HG02973 (cell line): ENCODE measurements at regions not wholly inside any gene's neighbourhood (a gene's known extent, or its start where the extent isn't known, plus 50 kb on each side); places are given as distances from the start of the nearest gene placed in this dataset.
"Not testable (repeated sequence)": the region's sequence is repeated elsewhere in the genome, so short reads cannot be mapped to it uniquely, and the experiment has no call there.

Experiments
- ATAC-seq: cut with Tn5 transposase; IDR thresholded peaks from one replicate; pipeline ENCODE4 v1.9.1; 2021; ENCODE audit warnings: moderate library complexity; ENCODE audit not compliant: unreplicated experiment

DNA sequence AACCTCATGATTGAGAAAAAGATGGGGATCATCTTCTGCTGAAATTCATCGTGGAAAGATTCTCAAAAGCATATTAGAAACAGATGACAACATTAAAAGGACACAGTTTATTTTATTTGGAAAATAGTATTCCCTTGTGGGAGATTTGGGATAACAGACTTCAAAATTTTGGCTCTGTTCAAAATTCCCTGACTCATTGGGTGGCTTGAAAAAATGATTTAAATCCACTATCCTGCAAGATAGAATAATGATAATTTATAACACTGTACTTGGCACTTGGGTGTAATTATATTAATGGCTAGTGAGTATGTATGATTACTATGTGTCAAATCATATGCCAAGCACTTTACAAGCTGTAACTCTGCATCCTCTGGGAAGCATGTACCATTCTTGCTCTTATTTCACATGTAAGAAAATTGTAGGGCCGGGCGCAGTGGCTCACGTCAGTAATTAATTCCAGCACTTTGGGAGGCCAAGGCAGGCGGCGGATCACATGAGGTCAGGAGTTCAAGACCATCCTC, 128.8 kb downstream of the LMNTD1 start:
- ATAC-seq, result no peak

DNA sequence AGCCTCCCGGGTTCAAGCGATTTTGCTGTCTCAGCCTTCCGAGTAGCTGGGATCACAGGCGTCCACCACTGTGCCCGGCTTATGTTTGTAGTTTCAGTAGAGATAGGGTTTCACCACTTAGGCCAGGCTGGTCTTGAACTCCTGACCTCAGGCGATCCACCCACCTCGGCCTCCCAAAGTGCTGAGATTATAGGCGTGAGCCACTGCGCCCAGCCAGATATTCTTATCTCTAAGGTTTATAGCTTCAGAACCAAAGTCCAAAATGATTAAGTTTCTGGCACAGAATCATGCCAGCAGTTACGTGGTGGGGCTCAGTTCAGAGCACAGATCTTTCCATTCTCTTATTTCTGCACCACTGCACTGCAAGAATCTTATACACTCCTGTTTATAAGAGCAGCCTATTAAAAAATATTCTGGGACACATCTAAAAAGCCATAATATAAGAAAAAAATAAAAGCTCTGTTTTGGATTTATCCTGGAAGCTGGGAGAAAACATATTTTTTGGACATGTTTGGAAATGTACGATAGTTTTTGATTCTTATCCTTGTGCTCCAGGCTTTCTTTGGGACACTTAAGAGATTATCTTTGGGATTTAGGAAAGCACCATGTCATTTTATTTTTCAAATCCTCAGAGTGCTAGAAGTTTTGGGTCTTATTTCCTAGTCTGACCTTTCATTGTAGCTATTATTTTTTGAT, 129.6 kb downstream of the LMNTD1 start:
- no peak for ATAC-seq

DNA sequence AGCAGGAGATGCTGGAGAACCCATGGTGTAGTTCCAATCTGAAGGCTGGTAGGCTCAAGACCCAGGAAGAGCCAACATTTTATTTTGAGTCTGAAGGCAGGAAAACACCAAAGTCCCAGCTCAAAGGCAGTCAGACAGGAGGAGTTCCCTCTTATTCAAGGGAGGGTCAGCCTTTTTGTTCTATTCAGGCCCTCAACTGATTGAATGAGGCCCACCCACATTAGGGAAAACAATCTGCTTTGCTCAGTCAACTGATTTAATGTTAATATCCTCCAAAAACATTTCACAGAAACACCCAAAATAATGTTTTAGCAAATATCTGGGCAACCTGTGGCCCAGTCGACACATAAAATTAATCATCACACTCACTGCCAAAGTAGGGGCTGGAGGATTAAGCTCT, 130.8 kb downstream of the LMNTD1 start:
- ATAC-seq, result no peak

DNA sequence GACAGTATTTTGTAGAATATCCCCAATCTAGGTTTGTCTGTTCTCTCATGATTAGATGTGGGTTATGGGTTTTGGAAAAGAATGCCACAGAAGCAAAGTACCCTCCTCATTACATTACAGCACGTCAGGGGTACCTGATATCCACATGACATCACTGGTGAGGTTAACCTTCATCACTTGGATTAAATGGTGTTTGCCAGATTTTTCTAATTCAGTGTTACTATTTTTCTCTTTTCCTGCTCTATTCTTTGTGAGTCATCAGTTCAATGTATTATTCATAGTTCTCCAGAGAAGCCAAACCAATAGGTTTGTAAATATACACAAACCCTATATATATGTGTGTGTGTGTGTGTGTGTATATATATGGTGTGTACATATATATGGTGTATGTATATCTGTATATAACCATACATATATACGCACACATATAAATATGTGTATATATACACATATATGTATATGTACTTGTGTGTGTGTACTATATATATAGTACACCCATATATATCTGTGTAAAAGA, 131.4 kb downstream of the LMNTD1 start:
- ATAC-seq, result no peak

DNA sequence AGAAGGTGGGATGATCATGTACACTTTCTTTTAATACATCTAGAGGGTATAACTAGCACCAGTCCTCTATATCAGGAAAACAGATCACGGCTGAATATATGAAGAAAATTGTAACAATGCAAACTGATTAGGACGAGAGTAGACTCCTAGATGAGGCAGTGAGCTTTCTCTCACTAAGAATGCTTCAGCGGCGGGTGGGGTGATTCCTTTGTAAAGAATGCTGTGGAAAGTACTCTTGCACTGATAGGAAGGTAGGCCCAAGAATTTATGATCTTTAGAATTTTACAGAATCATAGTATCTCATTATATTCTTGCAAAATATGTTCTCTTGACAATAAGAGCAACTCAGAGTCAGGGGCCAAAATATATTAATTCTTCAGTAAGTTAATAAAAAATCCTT, 133.0 kb downstream of the LMNTD1 start:
- no peak for ATAC-seq

DNA sequence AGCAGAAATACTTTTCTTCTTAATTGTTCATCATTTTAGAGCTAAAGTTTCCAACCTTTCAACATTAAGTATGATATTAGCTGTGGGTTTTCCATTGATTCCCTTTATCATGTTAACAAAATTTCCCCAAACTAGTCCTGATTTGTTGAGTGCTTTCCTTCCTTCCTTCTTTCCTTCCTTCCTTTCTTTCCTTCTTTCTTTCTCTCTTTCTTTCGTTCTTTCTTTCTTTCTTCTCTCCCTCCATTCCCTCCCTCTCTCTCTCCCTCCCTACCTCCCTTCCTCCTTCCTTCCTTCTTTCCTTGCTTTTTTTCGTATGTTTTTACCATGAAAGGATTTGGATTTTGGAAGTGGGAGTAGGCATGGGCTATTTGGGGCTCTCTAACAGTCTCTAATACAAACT, 133.5 kb downstream of the LMNTD1 start:
- ATAC-seq, result no peak

DNA sequence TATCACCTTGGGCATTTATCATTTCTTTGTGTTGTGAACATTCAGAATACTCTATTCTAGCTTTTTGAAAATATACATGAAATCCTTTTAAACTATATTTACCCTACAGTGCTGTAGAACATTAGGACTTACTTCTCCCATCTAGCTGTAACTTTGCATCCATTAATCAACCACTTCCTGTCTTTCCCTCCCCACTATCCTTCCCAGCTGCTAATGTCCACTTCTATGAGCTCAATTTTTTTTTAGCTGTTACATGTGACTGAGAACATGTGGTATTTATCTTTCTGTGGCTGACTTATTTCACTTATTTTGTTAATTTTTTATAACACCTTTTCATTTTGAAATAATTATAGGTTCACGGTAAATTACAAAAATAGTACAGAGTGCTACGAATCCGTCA, 136.0 kb downstream of the LMNTD1 start:
- no peak for ATAC-seq

DNA sequence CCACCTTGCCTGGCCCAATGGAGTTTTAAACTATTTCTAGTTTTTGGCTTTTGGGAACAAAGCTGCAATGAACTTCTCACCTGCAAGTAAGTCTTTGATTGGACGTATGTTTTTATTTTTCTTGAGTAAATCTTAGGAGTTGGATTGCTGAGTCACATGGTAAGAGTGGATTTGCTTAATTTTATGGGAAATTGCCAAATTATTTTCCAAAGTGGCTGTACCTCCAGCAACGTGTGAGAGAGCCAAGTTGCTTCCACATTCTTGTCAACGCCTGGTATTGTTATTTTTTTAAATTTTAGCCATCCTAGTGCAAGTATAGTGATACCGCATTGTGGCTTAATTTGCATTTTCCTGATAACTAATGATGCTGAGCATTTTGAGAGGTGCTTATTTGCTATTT, 136.6 kb downstream of the LMNTD1 start:
- ATAC-seq, result no peak

DNA sequence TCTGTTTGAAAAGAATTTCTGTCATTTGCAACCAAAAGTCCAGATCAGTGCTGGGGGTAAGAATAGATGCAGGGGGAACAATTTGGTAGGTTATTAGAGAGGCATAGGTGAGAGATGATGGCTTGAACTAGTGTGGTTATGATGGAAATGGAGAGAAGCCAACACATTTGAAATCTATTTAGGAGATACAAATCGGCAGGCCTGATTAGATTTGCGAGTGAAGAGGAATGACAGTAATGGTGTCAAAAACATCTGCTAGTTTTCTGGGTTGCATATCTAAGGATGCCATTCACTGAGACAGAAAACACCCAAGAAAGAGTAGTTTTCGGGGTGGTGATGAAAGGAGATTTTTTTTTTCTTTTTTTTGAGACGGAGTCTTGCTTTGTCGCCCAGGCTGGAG, 138.1 kb downstream of the LMNTD1 start:
- no peak for ATAC-seq

DNA sequence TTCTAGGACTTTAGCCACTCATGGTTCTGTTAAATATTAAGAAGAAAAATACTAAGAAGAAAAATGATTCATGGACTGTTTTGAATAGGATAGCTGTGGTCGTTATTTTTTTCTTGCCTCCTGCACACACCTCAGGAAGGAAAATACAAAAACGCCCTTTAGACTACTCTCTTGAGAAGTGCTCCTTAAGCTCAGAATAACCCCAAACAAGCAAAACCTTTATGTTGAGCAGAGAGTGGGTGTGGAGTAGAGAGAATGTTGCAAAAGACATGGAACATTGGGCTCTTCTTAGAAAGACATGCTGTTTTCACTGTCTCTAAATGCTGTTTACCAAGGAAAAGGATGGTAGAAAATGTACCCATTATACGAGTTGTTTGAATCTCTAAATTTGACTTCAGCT, 140.3 kb downstream of the LMNTD1 start:
- no peak for ATAC-seq

DNA sequence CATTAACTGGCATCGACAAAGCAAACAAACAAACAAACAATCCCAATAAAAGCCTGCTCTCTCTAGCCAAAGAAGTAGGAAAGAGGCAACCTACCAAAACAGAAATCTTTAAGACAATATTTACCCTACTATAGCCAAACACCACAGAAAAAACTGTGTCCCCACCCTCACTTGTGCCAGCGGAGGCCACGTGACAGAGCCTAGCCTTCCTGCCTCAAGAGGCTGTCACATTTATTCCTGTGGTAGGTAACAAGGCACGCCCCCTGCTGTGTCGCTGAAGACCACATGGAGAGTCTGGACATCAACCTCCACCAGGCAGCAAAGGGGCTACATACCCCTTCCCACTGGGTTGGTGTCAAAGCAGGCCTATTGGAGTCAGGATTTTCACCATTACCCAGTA, 148.1 kb downstream of the LMNTD1 start:
- ATAC-seq, result no peak

DNA sequence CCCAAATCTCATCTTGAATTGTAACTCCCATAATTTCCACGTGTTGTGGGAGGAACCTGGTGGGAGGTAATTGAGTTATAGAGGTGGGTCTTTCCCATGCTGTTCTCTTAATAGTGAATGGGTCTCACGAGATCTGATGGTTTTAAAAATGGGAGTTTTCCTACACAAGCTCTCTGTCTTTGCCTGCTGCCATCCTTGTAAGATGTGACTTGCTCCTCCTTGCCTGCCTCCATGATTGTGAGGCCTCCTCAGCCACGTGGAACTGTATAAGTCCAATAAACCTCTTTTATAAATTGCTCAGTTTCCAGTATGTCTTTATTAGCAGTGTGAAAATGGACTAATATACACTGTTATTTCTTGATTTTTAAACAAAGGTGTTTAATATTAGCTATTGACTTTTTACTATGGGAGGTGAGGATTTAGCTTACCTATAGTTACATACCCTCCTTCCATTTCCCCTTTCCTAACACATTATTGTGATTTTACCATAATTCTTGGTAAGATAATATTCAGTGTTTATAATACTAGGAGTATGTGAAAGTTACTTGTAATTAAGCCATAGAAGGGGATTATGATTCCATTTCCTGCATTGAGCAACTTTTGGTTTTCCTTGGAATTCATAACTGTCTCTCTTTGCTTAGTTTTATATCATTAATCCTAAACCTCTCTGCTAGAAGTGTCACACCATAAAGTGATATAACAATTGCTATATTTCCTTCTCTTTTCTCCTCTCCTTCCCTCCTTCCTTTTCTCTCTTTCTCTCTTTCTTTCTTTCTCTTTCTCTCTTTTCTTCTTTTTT, 151.0 kb upstream of the KRAS start:
- no peak for ATAC-seq

DNA sequence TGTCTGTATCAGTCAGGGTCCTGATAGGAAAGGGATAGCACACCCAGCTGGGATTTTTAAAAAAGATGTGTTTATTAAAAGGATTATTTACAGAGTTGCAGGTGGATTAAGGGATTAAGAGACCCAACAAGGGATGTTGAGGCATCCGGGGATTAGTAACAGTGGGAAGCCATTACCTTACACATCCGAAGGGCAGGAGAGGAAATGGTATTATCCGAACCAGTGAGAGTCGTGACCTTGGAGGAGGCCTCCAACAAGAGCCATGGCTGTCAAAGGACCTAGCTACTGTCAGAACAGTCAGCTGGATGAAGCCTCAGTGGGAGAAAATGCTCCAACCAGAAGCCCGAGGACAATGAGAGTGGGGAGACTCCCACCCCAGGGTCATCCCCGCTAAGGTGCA, 146.3 kb upstream of the KRAS start:
- ATAC-seq, result no peak

DNA sequence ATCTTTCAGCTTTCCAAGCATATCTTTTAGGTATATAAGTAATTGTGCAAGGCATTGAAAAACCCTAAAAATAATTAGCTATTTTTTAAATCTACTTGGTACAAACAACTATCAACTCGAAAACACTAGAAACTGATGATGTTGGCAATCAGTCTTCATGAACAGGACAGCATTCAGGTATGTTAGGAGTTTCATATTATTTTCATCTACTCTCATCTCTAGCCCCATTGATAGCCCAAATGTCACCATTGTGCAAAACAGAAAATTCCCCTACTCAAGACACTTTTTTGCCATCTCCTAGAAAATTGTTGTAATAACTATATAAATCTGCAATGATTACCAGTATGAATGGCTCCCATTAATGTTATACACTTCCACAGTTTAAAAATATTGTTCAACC, 144.5 kb upstream of the KRAS start:
- ATAC-seq, result no peak

DNA sequence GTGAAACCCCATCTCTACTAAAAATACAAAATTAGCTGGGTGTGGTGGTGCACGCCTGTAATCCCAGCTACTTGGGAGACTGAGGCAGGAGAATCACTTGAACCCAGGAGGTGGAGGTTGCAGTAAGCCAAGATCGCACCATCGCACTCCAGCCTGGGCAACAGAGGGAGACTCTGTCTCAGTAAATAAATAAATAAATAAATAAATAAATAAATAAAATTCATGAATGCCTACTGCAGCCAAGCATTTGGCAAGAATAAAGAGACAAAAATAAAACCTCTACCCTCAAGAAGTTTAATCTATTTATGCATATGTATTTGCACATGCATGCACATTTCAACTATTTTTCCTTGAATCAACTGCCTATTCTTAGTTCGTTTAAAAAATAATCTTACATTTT, 144.0 kb upstream of the KRAS start:
- ATAC-seq, result not testable (repeated sequence)

DNA sequence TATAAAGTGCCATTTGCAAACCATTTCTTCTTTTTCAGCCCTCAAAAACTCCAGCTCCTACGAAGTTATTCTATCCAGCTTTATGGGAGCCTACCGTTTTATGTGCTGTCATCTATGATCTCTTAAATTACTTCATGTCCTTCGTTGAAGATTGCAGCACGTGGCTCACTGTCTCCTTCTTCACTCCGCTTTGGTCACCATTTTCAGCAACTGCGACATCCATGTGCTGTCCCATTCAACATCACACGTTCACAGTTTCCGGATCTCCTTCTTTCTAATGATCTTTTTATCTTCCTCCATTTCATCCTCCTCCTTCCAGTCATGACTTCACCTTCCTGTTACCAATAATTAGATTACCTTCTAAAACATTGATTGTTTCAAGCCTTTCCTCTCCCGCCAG, 143.3 kb upstream of the KRAS start:
- ATAC-seq, result no peak

DNA sequence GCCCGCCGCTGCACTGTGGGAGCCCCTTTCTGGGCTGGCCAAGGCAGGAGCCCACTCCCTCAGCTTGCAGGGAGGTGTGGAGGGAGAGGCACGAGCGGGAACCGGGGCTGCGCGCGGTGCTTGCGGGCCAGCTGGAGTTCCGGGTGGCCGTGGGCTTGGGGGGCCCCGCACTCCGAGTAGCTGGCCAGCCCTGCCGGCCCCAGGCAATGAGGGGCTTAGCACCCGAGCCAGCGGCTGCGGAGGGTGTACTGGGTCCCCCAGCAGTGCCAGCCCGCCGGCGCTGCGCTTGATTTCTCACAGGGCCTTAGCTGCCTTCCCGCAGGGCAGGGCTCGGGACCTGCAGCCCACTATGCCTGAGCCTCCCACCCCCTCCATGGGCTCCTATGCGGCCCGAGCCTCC, 140.6 kb upstream of the KRAS start:
- not testable (repeated sequence) for ATAC-seq

DNA sequence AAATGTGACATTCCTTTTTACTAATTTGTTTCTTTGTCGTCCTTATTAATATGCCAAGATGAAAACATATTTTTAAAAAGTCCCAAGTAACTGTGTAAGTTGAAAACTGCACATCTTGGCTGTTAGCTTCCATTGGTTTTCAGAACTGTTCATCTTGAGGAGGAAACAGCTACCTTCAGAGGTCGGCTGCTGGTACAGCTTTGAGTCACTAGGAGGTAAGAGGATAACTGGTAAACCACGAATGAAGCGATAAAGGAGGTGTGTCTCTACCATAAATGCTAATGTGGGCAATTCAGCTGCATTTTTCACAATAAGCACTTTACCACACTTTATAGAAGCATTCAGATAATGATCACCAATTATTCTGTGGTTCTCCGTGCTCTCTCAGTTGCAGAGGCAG, 137.5 kb upstream of the KRAS start:
- ATAC-seq, result no peak

DNA sequence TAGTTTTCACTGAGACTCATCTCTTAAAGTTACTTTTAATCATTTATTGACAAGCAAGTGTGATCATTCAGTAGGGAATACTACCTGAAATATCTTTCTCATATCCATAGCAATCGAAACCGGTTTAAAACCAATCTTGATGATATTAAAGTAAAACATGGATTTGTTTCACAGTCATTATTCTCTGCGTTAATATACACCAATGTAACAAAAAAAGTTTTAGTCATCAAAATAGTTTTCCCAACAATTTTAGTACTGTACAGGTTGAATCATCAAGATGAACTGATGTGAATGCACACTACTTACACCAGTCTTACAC, 137.0 kb upstream of the KRAS start:
- ATAC-seq, result no peak

DNA sequence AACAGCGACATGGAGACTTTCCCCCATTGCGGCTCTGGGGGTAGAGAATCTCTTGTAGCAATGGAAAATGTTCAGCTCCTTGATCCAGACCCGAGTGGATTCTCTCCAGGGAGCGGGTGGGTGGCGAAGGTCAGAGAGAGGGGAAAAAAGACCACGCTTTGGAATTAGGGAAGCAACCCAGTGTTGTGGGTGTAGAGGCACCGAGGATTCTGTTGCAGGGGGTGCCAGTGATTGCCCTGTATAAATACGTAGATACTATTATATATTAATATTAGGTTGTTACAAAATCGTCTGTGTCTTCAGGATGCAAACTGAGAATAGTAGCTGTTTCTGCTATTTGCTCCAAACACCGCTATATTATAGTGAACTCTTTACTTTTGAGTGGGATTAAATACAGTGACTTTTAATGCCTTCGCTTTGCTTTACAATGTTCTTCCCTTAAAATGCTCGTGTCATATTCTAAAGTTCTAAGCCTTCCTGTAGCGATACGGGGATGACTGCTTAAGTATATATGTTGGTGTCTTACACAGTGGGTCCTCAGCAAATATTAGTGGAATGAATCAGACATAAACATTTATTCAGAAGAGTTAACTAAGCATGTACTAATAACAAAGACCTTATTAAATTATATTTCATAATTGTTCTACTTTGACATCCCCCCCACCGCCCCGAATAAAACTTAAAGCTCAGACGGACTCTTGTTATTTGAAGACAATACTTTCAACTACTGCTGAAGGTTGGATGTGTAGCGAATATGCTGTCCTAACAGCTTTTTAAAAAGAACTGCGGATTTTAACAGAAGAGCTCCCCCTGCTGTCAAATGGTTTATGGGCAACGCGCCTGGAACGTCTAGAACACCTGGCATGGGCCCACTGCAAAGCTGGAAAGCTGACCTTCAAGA, 136.4 kb upstream of the KRAS start:
- ATAC-seq, result peak; percentile 25

DNA sequence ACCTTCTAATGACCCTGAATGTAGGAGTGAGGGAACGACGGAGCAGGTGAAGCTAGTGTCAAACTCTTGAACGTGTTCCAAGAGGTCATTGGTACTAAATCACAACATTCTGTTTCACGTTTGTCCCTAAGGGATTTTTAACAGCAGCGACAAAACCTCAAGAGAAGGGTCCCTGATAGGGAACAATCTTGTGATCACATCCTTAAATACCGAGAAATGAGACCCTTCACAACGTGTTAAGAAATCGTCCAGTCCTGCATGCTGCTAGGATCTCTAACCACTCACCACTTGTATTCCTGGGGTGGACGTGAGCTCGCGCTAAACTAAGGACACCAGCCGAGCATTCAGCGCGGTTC, 134.1 kb upstream of the KRAS start:
- ATAC-seq, result no peak
